H1 (cell line): ENCODE measurements at regions not wholly inside any gene's neighbourhood (a gene's known extent, or its start where the extent isn't known, plus 50 kb on each side); places are given as distances from the start of the nearest gene placed in this dataset.

Experiments
- CTCF ChIA-PET: fragments of 300-600 bp; sonication (Branson Sonifier 250); formaldehyde crosslinking; loops from one replicate; lab custom pipeline; 2021; ENCODE audit not compliant: partially characterized antibody; lab: Charles Lee
- POLR2A ChIA-PET: fragments of 300-600 bp; sonication (Branson Sonifier 250); formaldehyde crosslinking; loops from one replicate; lab custom pipeline; 2021; ENCODE audit warnings: inconsistent platforms; ENCODE audit not compliant: partially characterized antibody; lab: Charles Lee
- DNase-seq, 2 experiments: peaks; one replicate each; pipeline versions ENCODE4 v3.0.0 to v3.0.0-alpha.2; 2010 to 2022; ENCODE audit warnings: low spot score in 2 of 2, low read depth in 1 of 2, mixed read lengths in 1 of 2
- FAIRE-seq: peaks from 2 replicates; lab custom pipeline; 2011; peaks lifted over from hg19 to GRCh38; lab: Jason Lieb, UNC
- H2AFZ ChIP-seq: 2 replicates; pipeline ENCODE4 v1.8.1; 2012; ENCODE audit warnings: low read length, inconsistent platforms
- H2AK5ac ChIP-seq: 2 replicates; pipeline ENCODE4 v1.6.1; 2013; ENCODE audit warnings: low read depth, low read length
- H2BK120ac ChIP-seq: replicated peaks from 2 replicates; pipeline ENCODE3; 2013; ENCODE audit warnings: low read depth, low read length, inconsistent platforms
- H2BK12ac ChIP-seq: 2 replicates; pipeline ENCODE4 v1.6.1; 2013; ENCODE audit warnings: low read depth, low read length
- H2BK15ac ChIP-seq: 2 replicates; pipeline ENCODE4 v1.6.1; 2013; ENCODE audit warnings: low read length
- H2BK20ac ChIP-seq: 2 replicates; pipeline ENCODE4 v1.6.1; 2013; ENCODE audit warnings: low read length
- H2BK5ac ChIP-seq: 2 replicates; pipeline ENCODE4 v1.6.1; 2013; ENCODE audit warnings: low read depth, low read length
- H3K14ac ChIP-seq: 2 replicates; pipeline ENCODE4 v1.6.1; 2013; ENCODE audit warnings: inconsistent platforms; ENCODE audit not compliant: insufficient read length
- H3K18ac ChIP-seq: 2 replicates; pipeline ENCODE4 v1.6.1; 2013; ENCODE audit warnings: low read length; ENCODE audit errors: extremely low read depth
- H3K23ac ChIP-seq: 2 replicates; pipeline ENCODE4 v1.6.1; 2013; ENCODE audit warnings: inconsistent platforms; ENCODE audit not compliant: insufficient read length
- H3K23me2 ChIP-seq: 2 replicates; pipeline ENCODE4 v1.6.1; 2013; ENCODE audit warnings: low read depth, low read length
- H3K27ac ChIP-seq: 2 replicates; pipeline ENCODE4 v1.6.1; 2011; ENCODE audit warnings: low read depth, low read length, inconsistent platforms
- H3K27me3 ChIP-seq, 4 experiments: replicated peaks in 1 of 4; 1 replicate in 1 of 4; 2 replicates in 3 of 4; pipeline versions ENCODE4 v1.6.1 to v1.8.1; 2011 to 2013; ENCODE audit warnings: low read length in 3 of 4, mild to moderate bottlenecking in 3 of 4, inconsistent platforms in 2 of 4, mixed read lengths in 2 of 4, moderate library complexity in 1 of 4; ENCODE audit not compliant: control insufficient read depth in 3 of 4, insufficient read depth in 3 of 4; ENCODE audit errors: extremely low read depth in 1 of 4
- H3K36me3 ChIP-seq, 4 experiments: 2 replicates each; pipeline versions ENCODE4 v1.6.1 to v1.8.1; 2011 to 2013; ENCODE audit warnings: mild to moderate bottlenecking in 4 of 4, low read length in 3 of 4, moderate library complexity in 2 of 4, control low read depth in 1 of 4, inconsistent platforms in 1 of 4; ENCODE audit not compliant: insufficient read depth in 4 of 4, control insufficient read depth in 2 of 4
- H3K4ac ChIP-seq: replicated peaks from 2 replicates; pipeline ENCODE3; 2013; ENCODE audit warnings: low read length, low read depth, mixed read lengths, inconsistent platforms; ENCODE audit not compliant: insufficient read length
- H3K4me1 ChIP-seq, 4 experiments: replicated peaks in 1 of 4; 1 replicate in 1 of 4; 2 replicates in 3 of 4; pipeline versions ENCODE4 v1.6.1 to v1.8.1; 2011 to 2013; ENCODE audit warnings: low read length in 3 of 4, inconsistent platforms in 2 of 4, mixed read lengths in 1 of 4; ENCODE audit not compliant: insufficient read depth in 4 of 4, control insufficient read depth in 3 of 4
- H3K4me2 ChIP-seq, 2 experiments: 2 replicates each; pipeline versions ENCODE4 v1.6.1 to v1.8.1; 2011 to 2013; ENCODE audit warnings: low read depth in 2 of 2, low read length in 2 of 2, control low read depth in 1 of 2, inconsistent platforms in 1 of 2, mild to moderate bottlenecking in 1 of 2; ENCODE audit not compliant: insufficient read depth in 1 of 2
- H3K4me3 ChIP-seq, 4 experiments: fragments of 200-600, 300-600 bp in 1 of 4; sonication (generic), shearing (Covaris generic), sonication (Bioruptor Twin) in 1 of 4; 2 replicates each; pipeline versions ENCODE4 v1.5.1 to v1.8.1; 2011 to 2016; ENCODE audit warnings: low read length in 4 of 4, low read depth in 3 of 4, control low read depth in 2 of 4, inconsistent platforms in 2 of 4, mild to moderate bottlenecking in 2 of 4, mixed read lengths in 1 of 4, moderate library complexity in 1 of 4; ENCODE audit not compliant: insufficient read depth in 2 of 4; ENCODE audit errors: extremely low read depth in 1 of 4
- H3K56ac ChIP-seq: replicated peaks from 2 replicates; pipeline ENCODE3; 2013; ENCODE audit warnings: low read depth, mild to moderate bottlenecking, mixed read lengths, low read length, inconsistent platforms; ENCODE audit not compliant: insufficient read length
- H3K79me1 ChIP-seq: 2 replicates; pipeline ENCODE4 v1.6.1; 2013; ENCODE audit warnings: low read depth, low read length, control low read depth
- H3K79me2 ChIP-seq, 2 experiments: 2 replicates each; pipeline versions ENCODE4 v1.6.1 to v1.8.1; 2012 to 2013; ENCODE audit warnings: low read length in 2 of 2, mild to moderate bottlenecking in 2 of 2, inconsistent platforms in 1 of 2; ENCODE audit not compliant: insufficient read depth in 2 of 2, control insufficient read depth in 1 of 2
- H3K9ac ChIP-seq, 4 experiments: replicated peaks in 1 of 4; 1 replicate in 1 of 4; 2 replicates in 3 of 4; pipeline versions ENCODE4 v1.6.1 to v1.8.1; 2011 to 2013; ENCODE audit warnings: low read depth in 3 of 4, low read length in 3 of 4, control low read depth in 2 of 4, mild to moderate bottlenecking in 2 of 4, moderate library complexity in 2 of 4, inconsistent platforms in 1 of 4; ENCODE audit errors: extremely low read depth in 1 of 4
- H3K9me3 ChIP-seq, 2 experiments: 2 replicates each; pipeline versions ENCODE4 v1.6.1 to v1.8.1; 2012 to 2013; ENCODE audit warnings: mild to moderate bottlenecking in 2 of 2, moderate library complexity in 2 of 2, control low read depth in 1 of 2, inconsistent platforms in 1 of 2, low read depth in 1 of 2, low read length in 1 of 2, mixed read lengths in 1 of 2; ENCODE audit not compliant: insufficient read depth in 2 of 2
- H4K20me1 ChIP-seq, 2 experiments: replicated peaks in 1 of 2; 2 replicates each; pipeline versions ENCODE3 to v1.8.1; 2011 to 2013; ENCODE audit warnings: inconsistent platforms in 2 of 2, low read length in 2 of 2, mild to moderate bottlenecking in 1 of 2; ENCODE audit not compliant: insufficient read depth in 2 of 2, control insufficient read depth in 1 of 2
- H4K5ac ChIP-seq: 2 replicates; pipeline ENCODE4 v1.6.1; 2013; ENCODE audit warnings: low read length, low read depth, mixed read lengths, inconsistent platforms; ENCODE audit not compliant: insufficient read length
- H4K8ac ChIP-seq: 2 replicates; pipeline ENCODE4 v1.8.0; 2013; ENCODE audit warnings: mild to moderate bottlenecking, moderate library complexity, low read length, inconsistent platforms; ENCODE audit not compliant: insufficient read depth; ENCODE audit errors: extremely low read depth
- H4K91ac ChIP-seq: replicated peaks from 2 replicates; pipeline ENCODE3; 2013; ENCODE audit warnings: low read length, mixed read lengths, inconsistent platforms; ENCODE audit not compliant: insufficient read length
- ASH2L ChIP-seq: fragments of 200-600, 300-600 bp; sonication (generic); IDR thresholded peaks from one replicate; pipeline ENCODE4 v1.7.1; 2017; ENCODE audit warnings: low read length
- CBX8 ChIP-seq: fragments of 300-800, 300-1000 bp; sonication (generic); IDR thresholded peaks from 2 replicates; pipeline ENCODE4 v1.7.1; 2016; ENCODE audit warnings: low read depth, low read length, borderline replicate concordance
- CTCF ChIP-seq, 3 experiments: IDR thresholded peaks; 1 replicate in 2 of 3; 2 replicates in 1 of 3; pipeline versions ENCODE4 v1.5.1 to v1.6.1; 2011; ENCODE audit warnings: low read length in 3 of 3, mild to moderate bottlenecking in 3 of 3, inconsistent platforms in 2 of 3, low read depth in 1 of 3, moderate library complexity in 1 of 3; ENCODE audit not compliant: insufficient read depth in 1 of 3; ENCODE audit errors: control extremely low read depth in 1 of 3
- EGR1 ChIP-seq: IDR thresholded peaks from 2 replicates; pipeline ENCODE4 v1.6.1; 2011; ENCODE audit warnings: low read depth, low read length, borderline replicate concordance
- EP300 ChIP-seq, 2 experiments: IDR thresholded peaks; 1 replicate in 1 of 2; 2 replicates in 1 of 2; pipeline ENCODE4 v1.6.1; 2011 to 2012; ENCODE audit warnings: low read depth in 2 of 2, low read length in 2 of 2, mild to moderate bottlenecking in 2 of 2, borderline replicate concordance in 1 of 2, inconsistent platforms in 1 of 2, moderate library complexity in 1 of 2
- EZH2 ChIP-seq: fragments of 200-600 bp; sonication (generic); IDR thresholded peaks from 2 replicates; pipeline ENCODE4 v1.7.1; 2012; ENCODE audit warnings: low read depth, mild to moderate bottlenecking, moderate library complexity, low read length, inconsistent platforms; ENCODE audit not compliant: severe bottlenecking
- HDAC6 ChIP-seq: IDR thresholded peaks from one replicate; pipeline ENCODE4 v1.7.1; 2012; ENCODE audit warnings: low read depth, mild to moderate bottlenecking, inconsistent platforms, low read length, moderate library complexity
- RXRA ChIP-seq: IDR thresholded peaks from 2 replicates; pipeline ENCODE4 v1.6.1; 2011; ENCODE audit warnings: low read depth, mild to moderate bottlenecking, low read length, moderate library complexity; ENCODE audit not compliant: insufficient read depth
- SUZ12 ChIP-seq: fragments of 200-600 bp; sonication (generic); IDR thresholded peaks from 2 replicates; pipeline ENCODE4 v1.6.1; 2012; ENCODE audit warnings: mild to moderate bottlenecking, inconsistent platforms, low read length, moderate library complexity, mixed read lengths
- TAF7 ChIP-seq: optimal IDR thresholded peaks from 2 replicates; pipeline ENCODE3; 2011; ENCODE audit warnings: low read depth, mild to moderate bottlenecking, inconsistent platforms, low read length, moderate library complexity, borderline replicate concordance
- TBP ChIP-seq: IDR thresholded peaks from 2 replicates; pipeline ENCODE4 v1.6.1; 2011; ENCODE audit warnings: low read depth, low read length, improper control_type of control experiment
- TCF12 ChIP-seq: IDR thresholded peaks from 2 replicates; pipeline ENCODE4 v1.6.1; 2011; ENCODE audit warnings: low read depth, mild to moderate bottlenecking, low read length
- WGBS, 2 experiments: shearing (Covaris generic) in 1 of 2; methylation state at CpG; one replicate each; pipeline versions ENCODE4 v1.1.6 to v1.1.7; 2013 to 2015; ENCODE audit warnings: low lambda C conversion rate in 2 of 2, mixed read lengths in 2 of 2, inconsistent platforms in 1 of 2, low coverage in 1 of 2, missing lambda C conversion rate in 1 of 2; ENCODE audit not compliant: insufficient replicate concordance in 2 of 2, insufficient coverage in 1 of 2, insufficient read length in 1 of 2; ENCODE audit errors: extremely low coverage in 1 of 2, missing lambda C conversion rate in 1 of 2; 5-methylcytosine and 5-hydroxymethylcytosine counted together

- no peak overlapping the region for H2BK120ac ChIP-seq
- POLR2A ChIA-PET: interaction anchor here (0.6 kb wide), 1 partner anchor 11 kb away, joined by 3 read pairs; no protein-coding TSS in a partner anchor
- TF ChIP-seq ASH2L (no peak), TAF7 (no peak), TCF12 (no peak), EP300 (IDR thresholded peaks at IDR 0.05; ENCODE audit: borderline replicate concordance in 1 of 2, low read depth in 2 of 2, low read length in 2 of 2) (no peak), TBP (no peak), SUZ12 (no peak), CBX8 (no peak), HDAC6 (no peak), RXRA (no peak), EGR1 (no peak), CTCF (IDR thresholded peaks at IDR 0.05; ENCODE audit: control extremely low read depth in 1 of 3, insufficient read depth in 1 of 3, low read depth in 1 of 3, low read length in 3 of 3) (no peak), EZH2 (no peak)
Measured at GRCh38 chr3:101084404-101084803, 91.2 kb upstream of the ABI3BP start.

More at GRCh38 chr3:101084404-101084803, 91.2 kb upstream of the ABI3BP start:
- no peak overlapping the region for H2AK5ac ChIP-seq
- no peak overlapping the region for H4K5ac ChIP-seq
- H3K27ac ChIP-seq: no peak overlapping the region
- H2BK5ac ChIP-seq: no peak overlapping the region
- H3K18ac ChIP-seq: no peak overlapping the region
- FAIRE-seq: no peak
- H4K20me1 ChIP-seq: no peaks in the 10 kb centered on the region
- H3K4me2 ChIP-seq: no peak overlapping the region
- no peak overlapping the region for H3K9ac ChIP-seq
- H3K36me3 ChIP-seq: no peaks in the 10 kb centered on the region
- H2AFZ ChIP-seq: no peak overlapping the region
- H3K4me3 ChIP-seq: no peak overlapping the region
- WGBS, 2 experiments: 81% methylated on average over 1 of the region's 1 CpG; no CpG with 5 or more reads in 1 of the 2 experiments
- no peak overlapping the region for H2BK15ac ChIP-seq
- H2BK12ac ChIP-seq: no peak overlapping the region
- no peak overlapping the region for H3K56ac ChIP-seq
- H3K14ac ChIP-seq: no peak overlapping the region
- no peaks in the 10 kb centered on the region for H3K23me2 ChIP-seq
- no peak overlapping the region for H3K4ac ChIP-seq
- H3K79me1 ChIP-seq: no peaks in the 10 kb centered on the region
- no peaks in the 10 kb centered on the region for H3K27me3 ChIP-seq
- no peaks in the 10 kb centered on the region for H3K9me3 ChIP-seq
- H4K91ac ChIP-seq: no peak overlapping the region
- H2BK20ac ChIP-seq: no peak overlapping the region
- no peak overlapping the region for H3K23ac ChIP-seq
- H3K4me1 ChIP-seq: no peaks in the 10 kb centered on the region
- no peak for DNase-seq
- no peaks in the 10 kb centered on the region for H3K79me2 ChIP-seq
- H4K8ac ChIP-seq: no peak overlapping the region
- CTCF ChIA-PET: interaction anchor here (0.6 to 0.7 kb wide), 2 partner anchors 59 to 113 kb away, joined by 3 read pairs; no protein-coding TSS in a partner anchor
